GM21619 (cell line): ENCODE measurements at regions not wholly inside any gene's neighbourhood (a gene's known extent, or its start where the extent isn't known, plus 50 kb on each side); places are given as distances from the start of the nearest gene placed in this dataset.

Experiments
- ATAC-seq: cut with Tn5 transposase; IDR thresholded peaks from one replicate; pipeline ENCODE4 v1.9.1; 2021; ENCODE audit not compliant: unreplicated experiment

- ATAC-seq = no peak
Measured at GRCh38 chr18:67241299-67241698, 275.2 kb downstream of the DSEL start.

GRCh38 chr18:67239826-67240225 is 276.7 kb downstream of the DSEL start:
- no peak for ATAC-seq

- ATAC-seq = no peak
Measured at GRCh38 chr18:67232991-67233390, 283.5 kb downstream of the DSEL start.

- ATAC-seq = no peak
Measured at GRCh38 chr18:67232406-67232805, 284.1 kb downstream of the DSEL start.

- ATAC-seq = no peak
Measured at GRCh38 chr18:67222887-67223286, 293.6 kb downstream of the DSEL start.

GRCh38 chr18:67219821-67220220 is 296.7 kb downstream of the DSEL start:
- ATAC-seq = no peak

- no peak for ATAC-seq
Measured at GRCh38 chr18:67218556-67218955, 298.0 kb downstream of the DSEL start.

- peak; percentile 91 for ATAC-seq
Measured at GRCh38 chr18:67217551-67218166, 298.9 kb downstream of the DSEL start.

GRCh38 chr18:67216846-67217245 is 299.7 kb downstream of the DSEL start:
- no peak for ATAC-seq

- no peak for ATAC-seq
Measured at GRCh38 chr18:67215686-67216085, 300.8 kb downstream of the DSEL start.

- ATAC-seq = no peak
Measured at GRCh38 chr18:67211646-67212045, 304.9 kb downstream of the DSEL start.

- no peak for ATAC-seq
Measured at GRCh38 chr18:67200665-67201064, 315.9 kb downstream of the DSEL start.

GRCh38 chr18:67199993-67200617 is 316.4 kb downstream of the DSEL start:
- ATAC-seq = peak; percentile 96

- ATAC-seq = no peak
Measured at GRCh38 chr18:67194886-67195285, 321.6 kb downstream of the DSEL start.

GRCh38 chr18:67192535-67192934 is 324.0 kb downstream of the DSEL start:
- no peak for ATAC-seq

- no peak for ATAC-seq
Measured at GRCh38 chr18:67183398-67183797, 333.1 kb downstream of the DSEL start.

- no peak for ATAC-seq
Measured at GRCh38 chr18:67179726-67180125, 336.8 kb downstream of the DSEL start.

GRCh38 chr18:67159662-67160061 is 356.9 kb downstream of the DSEL start:
- no peak for ATAC-seq

- ATAC-seq = no peak
Measured at GRCh38 chr18:67154979-67155378, 361.5 kb downstream of the DSEL start.

- no peak for ATAC-seq
Measured at GRCh38 chr18:67151366-67151765, 365.2 kb downstream of the DSEL start.

- no peak for ATAC-seq
Measured at GRCh38 chr18:67145586-67146292, 370.8 kb downstream of the DSEL start.

- ATAC-seq = no peak
Measured at GRCh38 chr18:67144329-67144728, 372.2 kb downstream of the DSEL start.
